ENCODE measurements at regions not wholly inside any gene's neighbourhood (a gene's known extent, or its start where the extent isn't known, plus 50 kb on each side); places are given as distances from the start of the nearest gene placed in this dataset.

DNA sequence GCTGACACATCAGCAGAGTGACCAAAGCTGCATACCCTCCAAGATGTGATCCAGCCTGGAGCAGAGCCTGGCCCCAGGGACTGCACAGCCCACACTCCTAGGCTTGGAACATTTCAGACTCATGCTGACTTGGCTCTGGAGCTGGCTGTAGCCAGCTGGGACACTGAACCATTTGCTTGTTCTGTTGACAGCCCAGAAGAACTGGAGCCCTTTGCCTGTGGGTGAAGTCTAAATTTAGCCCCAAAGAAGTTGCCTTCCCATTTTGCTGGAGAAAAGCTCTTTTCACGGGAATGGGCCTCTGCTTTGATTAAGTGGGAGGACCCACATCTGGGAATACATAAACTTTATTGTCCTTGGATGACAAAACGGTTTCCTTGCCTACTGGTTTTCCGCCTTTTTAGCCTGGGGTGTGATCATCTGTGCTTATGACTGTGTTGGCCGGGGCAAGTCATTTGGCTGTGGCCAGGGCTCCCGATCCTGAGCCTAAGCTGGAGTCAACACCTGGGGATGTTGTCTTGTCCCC is 186.2 kb upstream of the BMPER start:
- H3K79me2 ChIP-seq (ENCODE audit: insufficient read depth, low read length), result no peaks in the 10 kb centered on the region
- no peak for ATAC-seq
- no peak overlapping the region for H3K4me2 ChIP-seq (ENCODE audit: low read depth, low read length)
- no peak overlapping the region for H3K4me3 ChIP-seq (replicated peaks in 1 of 3; ENCODE audit: insufficient read depth in 1 of 3, low read depth in 2 of 3, low read length in 3 of 3)
- in situ Hi-C loops (cut with HindIII; ENCODE audit: extremely low pct_ligation_motif_present, low pct_unique_long_range_greater_than_20kb), result loop anchor here (25.0 kb wide), 1 partner anchor 532 kb away; no protein-coding TSS in a partner anchor
- FAIRE-seq, result no peak
- H3K27ac ChIP-seq (ENCODE audit: extremely low read length, insufficient read depth, low read length), result no peak overlapping the region
- H3K27me3 ChIP-seq (ENCODE audit: control insufficient read depth in 1 of 2, insufficient read depth in 2 of 2, low read length in 2 of 2), result no peaks in the 10 kb centered on the region
- DNase-seq (ENCODE audit: low spot score), result no peak
- no peak overlapping the region for H2AFZ ChIP-seq (ENCODE audit: low read length)
- no peaks in the 10 kb centered on the region for H3K36me3 ChIP-seq (replicated peaks in 1 of 2; ENCODE audit: control insufficient read depth in 1 of 2, insufficient read depth in 2 of 2, low read length in 2 of 2)
- intact Hi-C loops (cut with micrococcal nuclease; ENCODE audit: unreplicated experiment), result no loop called here
- ChIA-PET POLR2A (no interaction called here), CTCF (ENCODE audit: low intra/inter-chr PET ratio, low total read pairs) (no interaction called here)
- WGBS (ENCODE audit: low lambda C conversion rate), result 40% methylated on average over 1 of the region's 5 CpGs
- peaks cover 39% of the 10 kb centered on the region for H3K4me1 ChIP-seq (ENCODE audit: insufficient read depth, low read length)
- H3K9me3 ChIP-seq (ENCODE audit: low read length), result no peaks in the 10 kb centered on the region
- H3K9ac ChIP-seq (ENCODE audit: insufficient read depth, low read depth, low read length), result no peak overlapping the region
- TF ChIP-seq ZNF569 (CRISPR knock-in tag; IDR thresholded peaks at IDR 0.05; ENCODE audit: borderline replicate concordance) (no peak), SAFB2 (CRISPR knock-in tag; IDR thresholded peaks at IDR 0.05; ENCODE audit: borderline replicate concordance, low read depth) (no peak), ATRX (CRISPR knock-in tag; IDR thresholded peaks at IDR 0.05; ENCODE audit: borderline replicate concordance) (no peak), ONECUT2 (CRISPR knock-in tag; IDR thresholded peaks at IDR 0.05) (no peak), ZNF430 (CRISPR knock-in tag; IDR thresholded peaks at IDR 0.05) (no peak), ZBTB1 (CRISPR knock-in tag; IDR thresholded peaks at IDR 0.05; ENCODE audit: borderline replicate concordance) (no peak), ZNF577 (CRISPR knock-in tag; IDR thresholded peaks at IDR 0.05; ENCODE audit: borderline replicate concordance, low read depth) (no peak), ZNF792 (CRISPR knock-in tag; IDR thresholded peaks at IDR 0.05) (no peak), CREM (IDR thresholded peaks at IDR 0.05) (no peak), CREM (CRISPR knock-in tag; IDR thresholded peaks at IDR 0.05) (no peak), HDAC2 (CRISPR knock-in tag; IDR thresholded peaks at IDR 0.05) (no peak), ZNF337 (CRISPR knock-in tag; IDR thresholded peaks at IDR 0.05; ENCODE audit: borderline replicate concordance, low read depth) (no peak), ZNF530 (CRISPR knock-in tag; IDR thresholded peaks at IDR 0.05; ENCODE audit: low read depth) (no peak), ZNF382 (CRISPR knock-in tag; IDR thresholded peaks at IDR 0.05; ENCODE audit: borderline replicate concordance) (no peak), WIZ (CRISPR knock-in tag; IDR thresholded peaks at IDR 0.05) (no peak), GABPB1 (CRISPR knock-in tag; IDR thresholded peaks at IDR 0.05) (no peak), KMT2A (CRISPR knock-in tag; IDR thresholded peaks at IDR 0.05) (no peak)
- TF ChIP-seq, protein P1, sequence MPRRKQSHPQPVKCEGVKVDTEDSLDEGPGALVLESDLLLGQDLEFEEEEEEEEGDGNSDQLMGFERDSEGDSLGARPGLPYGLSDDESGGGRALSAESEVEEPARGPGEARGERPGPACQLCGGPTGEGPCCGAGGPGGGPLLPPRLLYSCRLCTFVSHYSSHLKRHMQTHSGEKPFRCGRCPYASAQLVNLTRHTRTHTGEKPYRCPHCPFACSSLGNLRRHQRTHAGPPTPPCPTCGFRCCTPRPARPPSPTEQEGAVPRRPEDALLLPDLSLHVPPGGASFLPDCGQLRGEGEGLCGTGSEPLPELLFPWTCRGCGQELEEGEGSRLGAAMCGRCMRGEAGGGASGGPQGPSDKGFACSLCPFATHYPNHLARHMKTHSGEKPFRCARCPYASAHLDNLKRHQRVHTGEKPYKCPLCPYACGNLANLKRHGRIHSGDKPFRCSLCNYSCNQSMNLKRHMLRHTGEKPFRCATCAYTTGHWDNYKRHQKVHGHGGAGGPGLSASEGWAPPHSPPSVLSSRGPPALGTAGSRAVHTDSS (CRISPR knock-in tag; conservative IDR thresholded peaks at IDR 0.05), result no peak
- TF ChIP-seq, protein P2, sequence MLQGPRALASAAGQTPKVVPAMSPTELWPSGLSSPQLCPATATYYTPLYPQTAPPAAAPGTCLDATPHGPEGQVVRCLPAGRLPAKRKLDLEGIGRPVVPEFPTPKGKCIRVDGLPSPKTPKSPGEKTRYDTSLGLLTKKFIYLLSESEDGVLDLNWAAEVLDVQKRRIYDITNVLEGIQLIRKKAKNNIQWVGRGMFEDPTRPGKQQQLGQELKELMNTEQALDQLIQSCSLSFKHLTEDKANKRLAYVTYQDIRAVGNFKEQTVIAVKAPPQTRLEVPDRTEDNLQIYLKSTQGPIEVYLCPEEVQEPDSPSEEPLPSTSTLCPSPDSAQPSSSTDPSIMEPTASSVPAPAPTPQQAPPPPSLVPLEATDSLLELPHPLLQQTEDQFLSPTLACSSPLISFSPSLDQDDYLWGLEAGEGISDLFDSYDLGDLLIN (CRISPR knock-in tag; IDR thresholded peaks at IDR 0.05; ENCODE audit: borderline replicate concordance), result no peak
- TF ChIP-seq, protein P3, sequence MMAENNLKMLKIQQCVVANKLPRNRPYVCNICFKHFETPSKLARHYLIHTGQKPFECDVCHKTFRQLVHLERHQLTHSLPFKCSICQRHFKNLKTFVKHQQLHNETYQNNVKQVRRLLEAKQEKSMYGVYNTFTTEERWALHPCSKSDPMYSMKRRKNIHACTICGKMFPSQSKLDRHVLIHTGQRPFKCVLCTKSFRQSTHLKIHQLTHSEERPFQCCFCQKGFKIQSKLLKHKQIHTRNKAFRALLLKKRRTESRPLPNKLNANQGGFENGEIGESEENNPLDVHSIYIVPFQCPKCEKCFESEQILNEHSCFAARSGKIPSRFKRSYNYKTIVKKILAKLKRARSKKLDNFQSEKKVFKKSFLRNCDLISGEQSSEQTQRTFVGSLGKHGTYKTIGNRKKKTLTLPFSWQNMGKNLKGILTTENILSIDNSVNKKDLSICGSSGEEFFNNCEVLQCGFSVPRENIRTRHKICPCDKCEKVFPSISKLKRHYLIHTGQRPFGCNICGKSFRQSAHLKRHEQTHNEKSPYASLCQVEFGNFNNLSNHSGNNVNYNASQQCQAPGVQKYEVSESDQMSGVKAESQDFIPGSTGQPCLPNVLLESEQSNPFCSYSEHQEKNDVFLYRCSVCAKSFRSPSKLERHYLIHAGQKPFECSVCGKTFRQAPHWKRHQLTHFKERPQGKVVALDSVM (CRISPR knock-in tag; IDR thresholded peaks at IDR 0.05), result no peak
- no peaks in the 10 kb centered on the region for H4K20me1 ChIP-seq (ENCODE audit: insufficient read depth, low read length)
- BruUV-seq (replicated peaks), result no TSS peak

Measured in HepG2 (cell line).